ENCODE measurements at regions not wholly inside any gene's neighbourhood (a gene's known extent, or its start where the extent isn't known, plus 50 kb on each side); places are given as distances from the start of the nearest gene placed in this dataset.

GRCh38 chr3:106275592-106275991 lies 406.8 kb upstream of the CBLB start:
- TF ChIP-seq CTCF (conservative IDR thresholded peaks at IDR 0.05) (no peak), ZFX (IDR thresholded peaks at IDR 0.05) (no peak)
